Keratinocyte (primary cell): ENCODE measurements at regions not wholly inside any gene's neighbourhood (a gene's known extent, or its start where the extent isn't known, plus 50 kb on each side); places are given as distances from the start of the nearest gene placed in this dataset.
A peak's percentile ranks its signal among the peaks of the same experiment; 100 is the strongest.

ENCODE experiments used
- DNase-seq: peaks from one replicate; pipeline ENCODE4 v3.0.0-alpha.2; 2011; ENCODE audit warnings: low read depth, missing footprints, low spot score
- FAIRE-seq: peaks from 2 replicates; lab custom pipeline; 2011; peaks lifted over from hg19 to GRCh38; lab: Jason Lieb, UNC
- H2AFZ ChIP-seq: 2 replicates; pipeline ENCODE4 v1.6.0; 2012; ENCODE audit warnings: low read length, control low read depth, inconsistent platforms; ENCODE audit not compliant: control insufficient read depth
- H3K27ac ChIP-seq: 2 replicates; pipeline ENCODE4 v1.5.1; 2011; ENCODE audit warnings: low read length; ENCODE audit not compliant: control insufficient read depth, insufficient read depth
- H3K27me3 ChIP-seq: 3 replicates; pipeline ENCODE4 v1.6.0; 2011; ENCODE audit warnings: low read length; ENCODE audit not compliant: control insufficient read depth, insufficient read depth; ENCODE audit errors: extremely low read depth
- H3K36me3 ChIP-seq, 2 experiments: 2 replicates in 1 of 2; 3 replicates in 1 of 2; pipeline ENCODE4 v1.5.1; 2011; ENCODE audit warnings: low read length in 2 of 2, mild to moderate bottlenecking in 1 of 2; ENCODE audit not compliant: control insufficient read depth in 2 of 2, insufficient read depth in 2 of 2; ENCODE audit errors: extremely low read depth in 1 of 2
- H3K4me1 ChIP-seq: 3 replicates; pipeline ENCODE4 v1.5.1; 2011; ENCODE audit warnings: low read length; ENCODE audit not compliant: control insufficient read depth, insufficient read depth; ENCODE audit errors: extremely low read depth
- H3K4me2 ChIP-seq: 3 replicates; pipeline ENCODE4 v1.6.0; 2011; ENCODE audit warnings: low read depth, low read length; ENCODE audit not compliant: control insufficient read depth, insufficient read depth; ENCODE audit errors: extremely low read depth
- H3K4me3 ChIP-seq, 3 experiments: fragments of 200-600 bp in 1 of 3; sonication (generic) in 1 of 3; 2 replicates in 2 of 3; 3 replicates in 1 of 3; pipeline ENCODE4 v1.5.1; 2011 to 2016; ENCODE audit warnings: low read length in 3 of 3, mild to moderate bottlenecking in 3 of 3, control low read depth in 2 of 3, inconsistent platforms in 1 of 3, low read depth in 1 of 3, mixed read lengths in 1 of 3, mixed run types in 1 of 3, moderate library complexity in 1 of 3; ENCODE audit not compliant: control insufficient read depth in 2 of 3, insufficient read depth in 2 of 3; ENCODE audit errors: extremely low read depth in 1 of 3
- H3K79me2 ChIP-seq: 2 replicates; pipeline ENCODE4 v1.6.0; 2012; ENCODE audit warnings: low read length; ENCODE audit not compliant: control insufficient read depth, insufficient read depth
- H3K9ac ChIP-seq: 3 replicates; pipeline ENCODE4 v1.6.0; 2011; ENCODE audit warnings: low read length; ENCODE audit not compliant: control insufficient read depth, insufficient read depth; ENCODE audit errors: extremely low read depth
- H3K9me1 ChIP-seq: 3 replicates; pipeline ENCODE4 v1.6.0; 2011; ENCODE audit warnings: low read length; ENCODE audit not compliant: control insufficient read depth, insufficient read depth; ENCODE audit errors: extremely low read depth
- H3K9me3 ChIP-seq: 2 replicates; pipeline ENCODE4 v1.5.1; 2012; ENCODE audit warnings: low read depth, low read length; ENCODE audit not compliant: control insufficient read depth
- H4K20me1 ChIP-seq: 3 replicates; pipeline ENCODE4 v1.6.0; 2011; ENCODE audit warnings: low read length; ENCODE audit not compliant: control insufficient read depth, insufficient read depth; ENCODE audit errors: extremely low read depth
- CTCF ChIP-seq, 3 experiments: IDR thresholded peaks in 1 of 3; conservative IDR thresholded peaks in 1 of 3; optimal IDR thresholded peaks in 1 of 3; 2 replicates in 2 of 3; 3 replicates in 1 of 3; pipeline versions ENCODE3 to v1.5.1; 2011; ENCODE audit warnings: low read length in 3 of 3, mild to moderate bottlenecking in 3 of 3, moderate library complexity in 2 of 3, control low read depth in 1 of 3, inconsistent platforms in 1 of 3; ENCODE audit not compliant: insufficient read depth in 2 of 3; ENCODE audit errors: extremely low read depth in 1 of 3
- EZH2 ChIP-seq: IDR thresholded peaks from one replicate; pipeline ENCODE4 v1.6.1; 2012; ENCODE audit warnings: inconsistent platforms, mild to moderate bottlenecking, low read length, moderate library complexity
- dilution Hi-C: fragments of 300-500 bp; cut with MboI; formaldehyde crosslinking; loops from one replicate; pipeline ENCODE4 v1.7.0; 2020; ENCODE audit warnings: low sequenced_read_pairs; ENCODE audit not compliant: extremely low pct_ligation_motif_present

DNA sequence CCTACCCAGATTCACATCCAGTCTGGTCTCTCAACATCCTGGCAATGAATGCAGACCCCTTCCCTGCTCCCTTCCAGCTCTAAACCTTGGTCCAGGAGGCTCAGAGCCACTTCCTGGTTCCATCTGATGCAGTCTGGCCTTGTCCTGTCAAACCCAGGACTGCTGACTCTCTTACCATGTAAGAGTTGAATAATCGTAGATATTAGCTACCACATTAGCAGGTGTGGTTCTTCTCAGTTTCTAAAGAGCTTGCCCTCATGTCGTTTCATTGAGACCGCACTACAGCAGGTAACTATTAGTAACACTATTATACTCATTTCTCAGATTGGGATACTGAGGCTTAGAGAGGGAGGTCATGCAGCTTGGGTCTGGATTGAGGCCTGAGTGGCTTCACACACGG, 133.3 kb downstream of the BOD1 start:
- H3K9me3 ChIP-seq = no peaks in the 10 kb centered on the region
- FAIRE-seq (no peak), DNase-seq (no peak)
- H3K4me1 ChIP-seq = no peaks in the 10 kb centered on the region
- H3K9ac ChIP-seq = no peak overlapping the region
- peak overlapping the region; percentile 50 for H3K27ac ChIP-seq
- no peaks in the 10 kb centered on the region for H4K20me1 ChIP-seq
- no peak overlapping the region for H3K4me3 ChIP-seq
- H3K36me3 ChIP-seq = no peaks in the 10 kb centered on the region
- no peak for TF ChIP-seq EZH2
- TF ChIP-seq CTCF (optimal IDR thresholded peaks at IDR 0.05 in 1 of 3, IDR thresholded peaks at IDR 0.05 in 1 of 3, conservative IDR thresholded peaks at IDR 0.05 in 1 of 3; ENCODE audit: extremely low read depth in 1 of 3, insufficient read depth in 2 of 3, low read length in 3 of 3) = no peak
- no peaks in the 10 kb centered on the region for H3K79me2 ChIP-seq
- H2AFZ ChIP-seq = no peak overlapping the region
- H3K9me1 ChIP-seq = no peaks in the 10 kb centered on the region
- H3K4me2 ChIP-seq = no peak overlapping the region
- no peaks in the 10 kb centered on the region for H3K27me3 ChIP-seq
- dilution Hi-C loops = no loop called here

DNA sequence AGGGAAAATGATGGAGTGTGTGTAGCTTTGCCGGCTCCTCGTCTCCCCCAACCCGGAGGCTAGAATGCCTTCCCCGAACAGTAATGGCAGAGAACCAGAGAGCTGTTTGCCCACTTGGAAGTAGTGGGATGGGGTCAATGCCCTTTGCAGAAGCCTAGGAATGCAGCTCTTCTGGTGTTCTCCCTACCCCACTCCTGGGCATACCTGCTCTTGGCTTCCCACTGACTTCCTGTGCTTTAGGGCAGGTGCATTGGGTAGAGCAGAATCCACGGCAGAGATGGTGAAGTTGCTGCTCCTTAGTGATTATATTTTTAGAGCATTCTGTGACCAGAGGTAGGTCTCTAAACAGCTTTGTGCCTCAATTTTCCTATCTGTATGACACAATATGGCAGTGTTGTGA, 134.6 kb downstream of the BOD1 start:
- Histone ChIP-seq H3K4me2 (no peak overlapping the region), H3K4me3 (no peak overlapping the region)

More for the DNA sequence above, 134.6 kb downstream of the BOD1 start:
- no peaks in the 10 kb centered on the region for H3K9me1 ChIP-seq
- TF ChIP-seq CTCF (optimal IDR thresholded peaks at IDR 0.05 in 1 of 3, IDR thresholded peaks at IDR 0.05 in 1 of 3, conservative IDR thresholded peaks at IDR 0.05 in 1 of 3; ENCODE audit: extremely low read depth in 1 of 3, insufficient read depth in 2 of 3, low read length in 3 of 3) = no peak
- no peak for TF ChIP-seq EZH2
- dilution Hi-C loops = no loop called here
- no peaks in the 10 kb centered on the region for H3K79me2 ChIP-seq
- H4K20me1 ChIP-seq = no peaks in the 10 kb centered on the region
- H3K4me1 ChIP-seq = no peaks in the 10 kb centered on the region
- no peaks in the 10 kb centered on the region for H3K9me3 ChIP-seq
- H3K27me3 ChIP-seq = no peaks in the 10 kb centered on the region
- no peak for FAIRE-seq
- no peak overlapping the region for H3K9ac ChIP-seq
- no peak overlapping the region for H2AFZ ChIP-seq
- DNase-seq = no peak
- no peak overlapping the region for H3K27ac ChIP-seq
- no peaks in the 10 kb centered on the region for H3K36me3 ChIP-seq
